HG02759 (cell line): ENCODE measurements at regions not wholly inside any gene's neighbourhood (a gene's known extent, or its start where the extent isn't known, plus 50 kb on each side); places are given as distances from the start of the nearest gene placed in this dataset.
"Not testable (repeated sequence)": the region's sequence is repeated elsewhere in the genome, so short reads cannot be mapped to it uniquely, and the experiment has no call there.

Source experiments
- ATAC-seq: cut with Tn5 transposase; IDR thresholded peaks from one replicate; pipeline ENCODE4 v1.9.1; 2021; ENCODE audit warnings: mild to moderate bottlenecking, moderate library complexity; ENCODE audit not compliant: unreplicated experiment

DNA sequence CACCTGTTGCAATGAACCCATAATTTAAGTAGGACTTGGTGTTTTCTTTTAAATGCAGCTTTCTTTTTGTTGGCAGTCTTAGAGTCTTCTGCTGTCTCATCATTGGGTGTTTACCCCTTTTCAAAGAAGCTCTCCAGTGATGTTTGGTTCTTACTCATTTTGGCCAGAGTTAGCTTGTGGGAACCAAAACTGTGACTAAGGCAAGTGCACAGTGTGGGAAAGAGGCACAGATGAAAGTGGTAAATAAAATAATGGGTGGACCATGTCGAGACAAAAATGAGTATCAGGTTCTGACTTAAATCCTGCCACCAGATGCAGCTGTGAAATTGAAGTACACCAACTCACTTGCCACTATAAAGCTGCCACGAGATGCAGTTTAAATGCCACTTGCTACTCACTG, 615.4 kb upstream of the MIS18BP1 start:
- peak; percentile 61 for ATAC-seq

DNA sequence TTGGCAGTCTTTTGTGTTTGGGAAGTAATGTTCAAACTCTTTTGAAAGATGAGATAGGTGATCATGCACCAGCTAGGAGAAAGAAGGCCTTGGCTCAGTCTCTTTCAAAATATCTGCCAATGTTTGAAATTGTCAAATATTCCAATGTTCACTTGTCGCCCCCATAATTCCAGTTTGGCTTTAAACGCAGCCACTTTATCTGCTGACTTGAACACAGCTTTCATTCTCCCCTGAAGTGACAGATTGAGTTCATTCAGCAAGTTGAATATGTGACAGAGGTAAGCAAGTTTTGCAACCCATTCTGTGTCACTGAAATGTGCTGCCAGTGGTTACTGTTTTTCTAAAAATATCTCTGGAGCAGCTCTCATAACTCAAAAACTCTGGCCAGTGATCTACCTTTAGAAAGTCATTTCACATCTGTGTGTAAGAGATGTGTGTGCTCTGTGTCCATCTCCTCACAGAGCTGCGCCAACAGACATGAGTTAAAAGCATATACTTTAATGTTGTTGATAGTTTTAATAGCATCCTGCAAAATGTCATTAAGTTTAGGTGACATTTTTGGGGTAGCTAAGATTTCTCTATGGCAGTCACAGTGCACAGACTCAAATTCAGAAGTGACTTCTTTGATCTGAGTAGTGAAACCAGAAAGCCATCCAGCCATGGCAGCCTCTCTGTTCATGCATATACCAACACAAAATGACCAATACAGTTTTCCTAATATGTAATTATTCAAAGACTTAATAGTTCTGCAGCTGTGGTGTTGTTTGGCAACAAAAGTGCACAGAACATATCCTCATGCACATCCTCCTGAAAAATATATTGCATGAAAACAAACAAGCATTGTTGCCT, 614.3 kb upstream of the MIS18BP1 start:
- ATAC-seq = peak; percentile 59

DNA sequence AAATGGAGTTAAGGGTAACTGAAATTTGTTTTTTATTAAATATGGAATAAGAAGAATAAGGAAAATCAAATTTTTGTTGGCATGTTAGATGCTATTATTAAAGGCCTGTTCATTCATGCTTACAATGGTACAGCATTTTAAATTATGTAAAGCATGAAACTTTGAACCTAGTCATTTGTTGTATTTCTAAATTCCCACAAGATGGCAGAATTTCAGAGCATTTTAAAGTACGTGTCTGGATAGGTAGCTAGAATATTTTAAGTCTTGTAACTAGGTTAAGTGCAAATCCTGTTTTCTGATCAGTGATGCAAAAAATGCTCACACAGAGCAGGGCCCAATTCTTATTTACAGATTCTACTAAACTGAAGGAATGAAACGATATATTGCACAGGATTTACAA, 585.6 kb upstream of the MIS18BP1 start:
- no peak for ATAC-seq

DNA sequence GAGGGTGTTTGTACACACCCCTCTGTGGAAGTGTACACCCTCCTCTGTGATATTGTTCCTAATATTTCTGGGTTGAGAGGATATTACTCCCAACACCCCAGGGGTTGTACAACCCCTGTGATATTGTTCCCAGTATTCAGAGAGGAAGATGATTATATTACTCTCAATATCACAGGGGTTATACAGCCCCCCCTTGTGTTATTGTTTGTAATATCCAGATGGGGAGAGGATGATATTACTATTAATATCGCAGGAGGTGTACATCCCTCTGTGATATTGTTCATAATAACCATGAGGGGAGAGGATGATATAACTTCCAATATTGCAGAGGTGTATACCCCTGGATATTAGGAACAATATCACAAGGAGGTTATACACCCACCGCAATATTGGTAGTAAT, 566.1 kb upstream of the MIS18BP1 start:
- no peak for ATAC-seq

DNA sequence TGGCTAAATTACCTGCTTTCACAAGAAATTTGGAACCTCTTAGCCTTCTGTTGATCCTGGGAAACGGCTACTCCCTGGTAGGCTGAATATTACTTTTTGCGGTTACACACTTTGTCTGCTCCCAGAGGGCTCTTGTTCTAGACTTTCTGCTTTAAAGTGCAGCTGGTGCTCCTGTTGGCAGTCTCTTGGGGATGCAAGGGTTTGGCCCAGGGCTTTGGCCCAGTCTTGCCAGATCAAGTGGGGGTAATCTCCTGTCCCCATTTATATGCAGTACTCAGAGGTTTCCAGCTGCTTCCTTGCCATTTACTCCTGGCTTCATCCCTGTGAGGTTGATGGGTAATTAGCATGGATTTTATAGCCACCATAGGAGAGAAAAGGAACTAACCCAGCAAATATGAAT, 558.2 kb upstream of the MIS18BP1 start:
- no peak for ATAC-seq

DNA sequence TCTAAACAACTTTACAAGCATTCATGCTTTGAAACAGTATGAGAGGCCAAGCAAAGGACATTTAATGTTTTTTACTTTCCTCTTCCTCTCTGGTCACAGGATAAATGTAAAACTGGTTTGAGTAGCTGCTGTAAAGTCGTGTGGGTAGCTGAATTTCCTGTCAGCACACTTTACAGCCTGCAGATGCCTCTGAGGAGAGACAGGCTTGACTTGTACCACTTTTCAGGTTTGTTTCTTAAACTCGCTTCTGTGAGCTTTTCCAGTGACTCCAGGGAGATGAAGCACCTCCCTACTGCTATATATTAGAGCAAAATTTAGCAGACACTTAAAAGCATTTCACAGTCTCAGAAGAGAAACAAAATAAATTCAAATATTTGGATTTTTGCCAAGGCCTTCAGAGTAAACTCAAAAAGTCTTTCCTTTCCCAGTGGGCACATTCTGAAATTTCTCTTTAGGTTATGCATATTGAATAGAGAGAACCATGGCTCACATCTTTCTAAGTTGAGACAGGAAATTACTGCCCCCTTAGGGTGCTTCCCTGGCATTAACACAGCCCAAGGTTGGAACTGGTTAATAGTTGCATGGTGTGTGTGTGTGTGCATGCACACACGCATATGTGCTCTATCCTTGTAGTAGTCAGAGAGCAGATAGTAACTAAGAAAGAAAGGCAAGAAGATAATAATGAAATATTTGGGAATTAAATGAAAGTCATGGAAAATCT, 557.3 kb upstream of the MIS18BP1 start:
- no peak for ATAC-seq

DNA sequence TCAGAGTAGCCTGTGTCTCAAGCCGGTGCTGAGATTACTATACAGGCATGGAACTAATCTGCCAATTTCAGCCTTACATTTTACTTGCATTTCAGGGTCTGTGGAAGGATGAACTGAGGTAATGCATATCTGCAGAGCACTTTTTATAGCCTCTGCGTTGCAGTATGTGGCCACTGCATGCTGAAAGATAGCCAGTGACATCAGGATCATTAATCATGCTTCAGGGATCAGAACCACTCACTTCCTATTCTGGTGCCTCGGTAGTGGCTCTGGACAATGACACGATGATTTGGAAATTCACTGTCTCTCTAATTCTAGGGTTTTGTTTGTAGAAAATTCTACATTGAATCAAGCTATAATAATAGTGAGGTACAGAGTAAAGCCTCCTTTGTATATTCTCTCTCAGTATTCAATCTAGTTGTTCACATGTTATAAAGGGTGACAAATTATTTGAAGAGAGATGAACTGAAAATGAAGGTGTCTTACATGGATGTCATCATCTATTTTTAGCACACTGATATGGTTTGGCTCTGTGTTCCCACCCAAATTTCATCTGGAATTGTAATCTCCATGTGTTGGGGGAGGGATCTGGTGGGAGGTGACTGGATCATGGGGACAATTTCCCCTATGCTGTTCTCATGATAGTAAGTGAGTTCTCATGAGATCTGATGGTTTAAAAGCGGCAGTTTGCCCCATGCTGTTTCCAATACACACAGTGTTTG, 554.3 kb upstream of the MIS18BP1 start:
- no peak for ATAC-seq

DNA sequence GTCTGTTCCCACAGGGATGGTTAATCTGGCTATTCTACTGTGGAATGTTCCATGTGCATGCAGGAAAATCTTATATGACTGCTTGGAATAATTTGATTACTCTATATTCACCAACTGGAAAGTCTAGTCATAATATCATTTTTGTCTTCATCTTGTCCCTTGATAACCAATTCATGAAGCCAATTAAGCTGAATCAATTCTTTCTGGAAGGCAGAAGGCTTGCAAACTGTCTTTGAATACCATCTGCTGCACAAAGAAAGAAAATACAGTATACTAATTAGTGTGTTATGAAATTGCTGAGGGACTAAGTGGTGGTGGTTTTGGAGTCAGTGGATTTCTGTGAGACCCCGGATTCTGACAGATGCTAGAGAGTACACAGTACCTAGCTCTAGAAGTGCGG, 546.5 kb upstream of the MIS18BP1 start:
- ATAC-seq = no peak

DNA sequence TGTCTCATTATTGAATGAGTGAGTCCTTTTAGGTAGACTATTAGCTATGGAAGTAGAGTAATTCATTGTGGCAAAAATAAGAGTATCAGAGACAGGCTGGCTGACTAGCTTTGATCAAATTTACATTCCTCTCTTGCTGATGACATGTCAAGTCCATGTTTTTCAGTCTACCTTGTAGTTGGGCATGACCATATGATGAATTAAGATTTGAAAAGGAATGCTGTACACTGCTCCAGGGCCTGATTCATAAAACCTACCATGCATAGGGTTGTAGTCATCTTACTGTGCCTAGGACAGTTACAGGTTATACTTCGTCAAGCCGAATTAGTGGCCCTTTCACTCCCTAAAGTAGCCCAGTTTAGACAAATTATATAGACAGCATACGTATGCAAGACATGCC, 545.7 kb upstream of the MIS18BP1 start:
- ATAC-seq = no peak

DNA sequence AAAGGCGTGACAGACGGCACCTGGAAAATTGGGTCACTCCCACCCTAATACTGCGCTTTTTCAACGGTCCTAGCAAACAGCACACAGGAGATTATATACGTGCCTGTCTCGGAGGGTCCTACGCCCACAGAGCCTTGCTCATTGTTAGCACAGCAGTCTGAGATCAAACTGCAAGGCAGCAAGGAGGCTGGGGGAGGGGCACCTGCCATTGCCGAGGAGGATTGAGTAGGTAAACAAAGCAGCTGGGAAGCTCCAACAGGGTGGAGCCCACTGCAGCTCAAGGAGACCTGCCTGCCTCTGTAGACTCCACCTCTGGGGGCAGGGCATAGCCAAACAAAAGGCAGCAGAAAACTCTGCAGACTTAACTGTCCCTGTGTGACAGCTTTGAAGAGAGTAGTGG, 543.0 kb upstream of the MIS18BP1 start:
- ATAC-seq = not testable (repeated sequence)

DNA sequence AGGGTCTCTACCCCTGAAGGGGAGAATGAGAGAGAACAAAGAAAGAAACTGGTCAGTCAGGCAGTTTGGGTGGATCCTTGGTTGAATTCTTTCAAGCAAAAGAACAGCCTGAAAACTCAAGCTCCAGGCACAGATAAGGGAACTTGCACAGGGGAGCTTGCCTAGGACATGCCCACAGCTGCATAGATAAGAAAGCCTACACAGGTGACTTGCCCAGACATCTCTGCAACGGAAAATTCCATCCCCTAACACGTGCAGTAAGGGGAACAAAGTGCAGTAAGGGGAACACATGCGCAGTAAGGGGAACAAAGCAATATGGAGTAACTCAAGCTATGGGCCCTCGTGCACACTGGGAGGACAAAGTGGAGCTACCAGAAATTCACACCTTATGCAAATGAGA, 540.1 kb upstream of the MIS18BP1 start:
- ATAC-seq = no peak

DNA sequence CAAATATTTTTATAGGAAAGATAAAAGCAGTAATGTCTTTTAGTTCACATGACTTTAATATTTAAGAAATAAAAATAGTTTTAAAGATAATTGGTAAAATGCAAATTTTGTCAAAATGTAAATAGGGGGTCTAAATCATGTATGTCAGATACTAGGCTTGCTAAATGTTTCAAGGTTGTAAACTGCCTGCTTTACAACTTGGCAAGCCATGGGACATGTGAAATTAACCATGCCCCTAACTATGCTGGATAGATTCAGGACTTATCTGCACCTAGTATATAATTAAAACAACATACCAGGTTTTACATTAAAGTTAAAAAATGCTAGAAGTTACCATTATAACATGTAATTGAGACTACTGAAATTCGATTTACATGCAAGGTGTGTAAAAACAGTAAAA, 537.3 kb upstream of the MIS18BP1 start:
- ATAC-seq = no peak

DNA sequence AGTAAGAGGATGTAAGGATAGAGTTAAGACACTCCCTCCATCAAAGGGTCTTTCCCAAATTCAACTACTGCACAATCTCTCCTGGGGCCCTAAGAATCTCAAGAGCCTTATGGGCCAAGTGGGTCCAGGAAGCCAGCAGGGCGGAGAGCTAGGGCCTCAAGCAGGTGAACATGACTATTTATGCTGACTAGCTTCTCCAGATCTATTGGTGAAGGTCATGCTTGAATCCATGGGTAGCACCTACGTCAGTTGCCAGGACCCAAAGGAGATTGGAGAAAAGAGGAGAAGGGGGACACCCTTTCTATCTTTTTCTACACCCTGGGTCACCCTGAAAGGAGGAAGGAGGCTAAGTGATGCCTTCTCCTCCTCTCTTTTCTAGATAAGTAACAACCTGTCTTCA, 534.2 kb upstream of the MIS18BP1 start:
- no peak for ATAC-seq

DNA sequence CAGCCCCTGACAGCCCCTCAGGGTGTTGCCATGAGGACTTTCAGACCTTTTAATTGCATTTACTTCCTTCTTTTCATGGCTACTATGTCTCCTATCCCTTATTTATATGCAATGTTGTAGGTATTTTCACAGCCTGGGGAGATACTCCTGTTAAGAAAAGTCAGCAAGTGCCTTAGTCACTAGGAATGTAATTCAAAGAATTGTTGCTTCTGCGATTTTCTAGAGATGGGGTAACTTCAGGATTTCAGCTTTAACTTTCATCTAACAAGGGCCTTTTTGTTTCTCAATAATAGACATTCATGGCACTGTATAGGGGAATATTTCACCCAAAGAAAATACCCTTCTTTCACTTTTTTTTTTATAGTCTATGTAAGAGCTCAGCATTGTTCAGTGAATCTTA, 533.3 kb upstream of the MIS18BP1 start:
- ATAC-seq = no peak

DNA sequence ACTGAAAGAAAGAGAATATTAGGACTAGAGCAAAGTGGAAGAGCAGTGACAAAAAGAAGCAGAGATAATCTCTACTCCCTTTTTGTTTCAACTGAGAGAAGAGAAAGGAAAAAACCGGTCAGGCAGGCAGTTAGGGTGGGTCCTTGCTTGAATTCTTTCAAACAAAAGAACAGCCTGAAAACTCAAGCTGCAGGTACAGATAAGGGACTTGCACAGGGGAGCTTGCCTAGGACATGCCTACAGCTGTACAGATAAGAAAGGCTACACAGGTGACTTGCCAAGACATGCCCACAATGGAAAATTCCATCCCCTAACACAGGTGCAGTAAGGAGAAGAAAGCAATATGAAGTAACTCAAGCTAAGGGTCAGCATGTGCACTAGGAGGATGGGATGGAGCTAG, 532.2 kb upstream of the MIS18BP1 start:
- no peak for ATAC-seq

DNA sequence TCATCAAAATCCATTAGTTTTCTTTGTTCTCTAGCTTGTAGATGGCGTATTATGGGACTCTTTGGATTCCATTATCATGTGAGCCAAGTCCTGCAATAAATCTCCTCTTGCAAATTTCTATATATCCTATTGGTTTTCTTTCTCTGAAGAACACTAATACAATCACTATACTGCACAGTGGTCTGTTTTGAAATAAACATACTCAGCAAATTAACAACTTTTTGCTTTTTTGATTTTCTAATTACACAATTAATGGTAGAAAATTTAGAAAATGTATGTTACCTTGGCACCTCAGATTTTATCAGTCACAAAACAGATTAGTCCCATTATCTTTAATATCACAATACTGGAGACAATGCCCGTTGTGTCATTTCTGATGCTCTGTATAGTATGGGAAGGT, 513.2 kb upstream of the MIS18BP1 start:
- ATAC-seq = no peak

DNA sequence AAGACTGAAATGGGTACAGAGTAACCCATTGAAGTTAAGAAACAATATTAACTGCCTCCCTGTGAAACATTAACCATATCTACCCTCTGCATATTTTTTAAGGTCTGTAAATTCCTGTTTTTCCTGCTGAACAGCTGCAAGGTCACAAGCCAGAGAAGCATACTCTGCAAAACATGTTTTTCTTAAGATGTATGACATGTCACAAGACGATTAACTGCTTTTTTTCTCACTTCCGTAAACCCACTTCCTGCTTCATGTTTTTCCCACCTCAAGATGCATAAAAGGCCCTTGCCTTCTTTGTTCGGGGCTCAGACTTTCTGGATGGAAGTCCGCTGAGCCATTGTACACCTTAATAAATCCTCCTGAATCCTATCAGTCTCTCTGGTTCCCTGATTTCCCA, 504.7 kb upstream of the MIS18BP1 start:
- ATAC-seq = no peak

DNA sequence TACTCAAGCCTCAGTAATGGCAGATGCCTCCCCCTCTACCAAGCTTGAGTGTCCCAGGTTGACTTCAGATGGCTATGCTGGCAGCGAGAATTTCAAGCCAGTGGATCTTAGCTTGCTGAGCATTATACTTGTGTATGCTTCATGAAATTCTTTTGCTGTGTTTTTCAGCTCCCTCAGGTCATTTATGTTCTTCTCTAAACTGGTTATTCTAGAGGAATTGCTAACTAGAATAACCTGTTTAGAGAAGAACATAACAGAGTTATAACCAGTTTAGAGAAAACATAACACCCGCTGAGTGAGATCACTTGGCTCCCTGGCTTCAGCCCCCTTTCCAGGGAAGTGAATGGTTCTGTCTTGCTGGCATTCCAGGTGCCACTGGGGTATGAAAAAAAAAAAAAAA, 503.4 kb upstream of the MIS18BP1 start:
- ATAC-seq = not testable (repeated sequence)

DNA sequence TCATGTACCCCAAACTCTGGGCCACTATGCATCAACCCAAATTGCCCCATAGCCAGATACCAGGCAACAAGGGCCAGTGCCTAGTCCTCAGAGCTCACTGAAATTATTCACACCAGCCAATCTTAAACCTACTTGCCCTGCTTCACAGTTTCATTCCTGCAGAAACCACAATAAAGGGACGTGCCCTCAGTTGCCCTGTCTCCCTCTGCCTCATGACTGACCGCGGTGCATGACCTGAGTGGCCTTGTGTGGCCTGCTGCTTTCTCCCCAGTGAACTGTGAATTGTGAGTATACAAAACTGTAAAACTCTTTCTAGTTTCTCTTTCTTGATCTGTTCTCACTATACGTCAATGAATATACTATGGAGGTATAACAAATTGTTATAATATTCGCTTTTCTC, 490.9 kb upstream of the MIS18BP1 start:
- ATAC-seq = no peak

DNA sequence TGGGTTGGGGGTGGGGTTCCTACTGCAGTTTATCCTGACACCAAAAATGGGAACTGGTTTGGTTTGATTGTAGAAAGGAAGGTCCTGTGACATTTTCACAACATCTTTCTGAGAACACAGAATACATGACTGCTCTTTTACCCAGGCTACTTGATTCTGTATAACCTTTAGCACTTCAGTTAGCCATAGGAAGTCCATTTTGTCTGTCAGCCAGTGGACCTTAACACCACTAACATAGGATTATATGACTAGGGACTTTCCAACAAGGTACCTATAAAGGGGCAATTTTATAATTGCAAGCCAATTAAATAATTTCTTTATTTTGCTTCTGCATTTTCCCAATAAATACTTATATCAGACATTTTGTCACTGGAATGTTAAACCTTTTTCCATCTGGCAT, 489.2 kb upstream of the MIS18BP1 start:
- ATAC-seq = no peak

DNA sequence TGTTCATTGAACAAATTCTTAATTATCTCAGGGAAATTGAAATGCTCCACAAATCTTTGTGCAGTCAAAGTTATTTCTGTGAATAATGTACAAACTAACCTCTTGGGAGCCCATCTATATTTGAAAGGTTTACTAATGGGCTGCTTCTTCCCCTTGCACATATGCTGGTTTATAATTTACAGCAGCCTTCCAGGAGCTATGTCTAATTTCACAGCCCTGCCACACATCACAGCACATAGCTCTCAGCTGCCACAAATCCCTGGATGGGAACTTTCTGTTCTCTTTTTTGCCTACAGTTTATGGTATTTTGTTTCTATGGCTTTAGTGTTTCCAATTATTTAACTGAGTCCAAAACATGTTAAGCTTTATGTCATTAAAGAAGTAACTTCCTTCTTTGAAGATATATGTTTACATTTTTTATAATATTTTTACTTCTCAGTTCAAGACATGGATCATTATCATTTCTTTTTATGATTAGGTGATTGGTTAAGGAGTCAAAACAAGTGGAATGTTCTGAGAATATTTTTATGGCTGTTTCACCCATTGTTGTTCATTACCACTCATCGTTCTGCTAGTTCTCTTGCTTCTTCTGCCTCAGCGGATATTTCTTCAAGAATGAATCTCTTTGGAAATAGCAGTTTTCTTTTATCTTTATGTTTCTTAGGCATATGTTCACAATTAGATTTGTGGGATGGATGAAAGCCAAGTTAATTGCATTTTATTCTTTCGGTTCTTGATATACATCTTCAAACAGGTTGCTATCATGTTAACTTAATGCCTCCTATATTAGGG, 475.6 kb upstream of the MIS18BP1 start:
- ATAC-seq = no peak
